K562 (cell line): ENCODE measurements at regions not wholly inside any gene's neighbourhood (a gene's known extent, or its start where the extent isn't known, plus 50 kb on each side); places are given as distances from the start of the nearest gene placed in this dataset.

Source experiments
- BCLAF1 ChIP-seq, 2 experiments: fragments of 450-650 bp in 1 of 2; IDR thresholded peaks; 2 replicates each; pipeline ENCODE4 v1.6.1; 2011 to 2017; ENCODE audit warnings: low read depth in 2 of 2, antibody characterized with exemption in 1 of 2, borderline replicate concordance in 1 of 2, low read length in 1 of 2, mild to moderate bottlenecking in 1 of 2, mixed read lengths in 1 of 2; ENCODE audit not compliant: control insufficient read depth in 1 of 2
- ETV6 ChIP-seq, 3 experiments: fragments of 150-350 bp in 1 of 3; sonication (generic) in 1 of 3; formaldehyde crosslinking in 1 of 3; IDR thresholded peaks; 2 replicates each; pipeline versions ENCODE4 v1.6.1 to v1.8.0; 2014 to 2022; ENCODE audit warnings: borderline replicate concordance in 2 of 3, low read depth in 2 of 3, antibody characterized with exemption in 1 of 3, low read length in 1 of 3, mild to moderate bottlenecking in 1 of 3, missing genetic modification reagents in 1 of 3
- HDAC6 ChIP-seq: IDR thresholded peaks from 2 replicates; pipeline ENCODE4 v1.6.1; 2012; ENCODE audit warnings: low read depth, mild to moderate bottlenecking, control low read depth, inconsistent platforms, low read length, moderate library complexity
- HMGXB4 ChIP-seq: sonication (generic); formaldehyde crosslinking; IDR thresholded peaks from 2 replicates; pipeline ENCODE4 v1.8.1; 2023; ENCODE audit warnings: mild to moderate bottlenecking, missing genetic modification reagents
- MYC ChIP-seq, 2 experiments: fragments of 250-450 bp in 1 of 2; sonication (Bioruptor Pico) in 1 of 2; IDR thresholded peaks; 2 replicates each; pipeline versions ENCODE4 v1.5.1 to v1.6.1; 2012 to 2021; ENCODE audit warnings: low read depth in 2 of 2, borderline replicate concordance in 1 of 2, improper control_type of control experiment in 1 of 2, low read length in 1 of 2, mild to moderate bottlenecking in 1 of 2, moderate library complexity in 1 of 2
- REST ChIP-seq, 2 experiments: fragments of 450-650 bp; formaldehyde crosslinking in 1 of 2; IDR thresholded peaks; 2 replicates each; pipeline versions ENCODE4 v1.4.0 to v1.6.1; 2014 to 2020; ENCODE audit warnings: mild to moderate bottlenecking in 2 of 2, borderline replicate concordance in 1 of 2, low read depth in 1 of 2

DNA sequence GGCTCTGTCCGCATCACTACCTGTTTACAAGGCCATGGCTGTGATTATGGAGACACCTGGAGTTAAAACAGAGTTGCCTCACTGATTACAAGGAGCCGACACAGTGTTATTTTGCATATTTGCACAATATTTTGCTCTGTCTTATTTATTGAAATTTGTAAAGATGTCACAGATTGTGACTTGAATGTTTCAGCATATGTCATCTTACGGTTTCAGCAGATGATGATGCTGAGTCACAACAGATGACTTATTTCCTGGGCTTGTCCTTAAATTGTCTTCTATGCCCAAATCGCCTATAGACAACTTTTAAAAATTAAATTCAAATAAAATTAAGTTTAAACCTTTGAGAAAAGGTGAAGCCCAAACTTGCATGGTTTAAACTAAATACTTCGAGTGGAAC, 87.1 kb upstream of the INPP4B start:
- no peak for TF ChIP-seq BCLAF1 (IDR thresholded peaks at IDR 0.05; ENCODE audit: borderline replicate concordance in 1 of 2, control insufficient read depth in 1 of 2, low read depth in 2 of 2, low read length in 1 of 2)
- TF ChIP-seq MYC (IDR thresholded peaks at IDR 0.05; ENCODE audit: low read depth, low read length) = no peak
- no peak for TF ChIP-seq MYC (CRISPR knock-in tag; IDR thresholded peaks at IDR 0.05; ENCODE audit: borderline replicate concordance, low read depth)
- TF ChIP-seq ETV6 (IDR thresholded peaks at IDR 0.05; ENCODE audit: borderline replicate concordance in 1 of 2, low read depth in 2 of 2, low read length in 1 of 2) = no peak
- no peak for TF ChIP-seq ETV6 (CRISPR knock-in tag; IDR thresholded peaks at IDR 0.05; ENCODE audit: borderline replicate concordance)
- TF ChIP-seq REST (IDR thresholded peaks at IDR 0.05; ENCODE audit: borderline replicate concordance) = no peak
- no peak for TF ChIP-seq REST (CRISPR knock-in tag; IDR thresholded peaks at IDR 0.05; ENCODE audit: low read depth)
- TF ChIP-seq HDAC6 = no peak
- no peak for TF ChIP-seq HMGXB4 (CRISPR knock-in tag)
